Keratinocyte (primary cell): ENCODE measurements at regions not wholly inside any gene's neighbourhood (a gene's known extent, or its start where the extent isn't known, plus 50 kb on each side); places are given as distances from the start of the nearest gene placed in this dataset.

Experiments
- DNase-seq: peaks from one replicate; pipeline ENCODE4 v3.0.0-alpha.2; 2011; ENCODE audit warnings: low read depth, missing footprints, low spot score
- FAIRE-seq: peaks from 2 replicates; lab custom pipeline; 2011; peaks lifted over from hg19 to GRCh38; lab: Jason Lieb, UNC
- H2AFZ ChIP-seq: 2 replicates; pipeline ENCODE4 v1.6.0; 2012; ENCODE audit warnings: low read length, control low read depth, inconsistent platforms; ENCODE audit not compliant: control insufficient read depth
- H3K27ac ChIP-seq: 2 replicates; pipeline ENCODE4 v1.5.1; 2011; ENCODE audit warnings: low read length; ENCODE audit not compliant: control insufficient read depth, insufficient read depth
- H3K27me3 ChIP-seq: 3 replicates; pipeline ENCODE4 v1.6.0; 2011; ENCODE audit warnings: low read length; ENCODE audit not compliant: control insufficient read depth, insufficient read depth; ENCODE audit errors: extremely low read depth
- H3K36me3 ChIP-seq, 2 experiments: 2 replicates in 1 of 2; 3 replicates in 1 of 2; pipeline ENCODE4 v1.5.1; 2011; ENCODE audit warnings: low read length in 2 of 2, mild to moderate bottlenecking in 1 of 2; ENCODE audit not compliant: control insufficient read depth in 2 of 2, insufficient read depth in 2 of 2; ENCODE audit errors: extremely low read depth in 1 of 2
- H3K4me1 ChIP-seq: 3 replicates; pipeline ENCODE4 v1.5.1; 2011; ENCODE audit warnings: low read length; ENCODE audit not compliant: control insufficient read depth, insufficient read depth; ENCODE audit errors: extremely low read depth
- H3K4me2 ChIP-seq: 3 replicates; pipeline ENCODE4 v1.6.0; 2011; ENCODE audit warnings: low read depth, low read length; ENCODE audit not compliant: control insufficient read depth, insufficient read depth; ENCODE audit errors: extremely low read depth
- H3K4me3 ChIP-seq, 3 experiments: fragments of 200-600 bp in 1 of 3; sonication (generic) in 1 of 3; 2 replicates in 2 of 3; 3 replicates in 1 of 3; pipeline ENCODE4 v1.5.1; 2011 to 2016; ENCODE audit warnings: low read length in 3 of 3, mild to moderate bottlenecking in 3 of 3, control low read depth in 2 of 3, inconsistent platforms in 1 of 3, low read depth in 1 of 3, mixed read lengths in 1 of 3, mixed run types in 1 of 3, moderate library complexity in 1 of 3; ENCODE audit not compliant: control insufficient read depth in 2 of 3, insufficient read depth in 2 of 3; ENCODE audit errors: extremely low read depth in 1 of 3
- H3K79me2 ChIP-seq: 2 replicates; pipeline ENCODE4 v1.6.0; 2012; ENCODE audit warnings: low read length; ENCODE audit not compliant: control insufficient read depth, insufficient read depth
- H3K9ac ChIP-seq: 3 replicates; pipeline ENCODE4 v1.6.0; 2011; ENCODE audit warnings: low read length; ENCODE audit not compliant: control insufficient read depth, insufficient read depth; ENCODE audit errors: extremely low read depth
- H3K9me1 ChIP-seq: 3 replicates; pipeline ENCODE4 v1.6.0; 2011; ENCODE audit warnings: low read length; ENCODE audit not compliant: control insufficient read depth, insufficient read depth; ENCODE audit errors: extremely low read depth
- H3K9me3 ChIP-seq: 2 replicates; pipeline ENCODE4 v1.5.1; 2012; ENCODE audit warnings: low read depth, low read length; ENCODE audit not compliant: control insufficient read depth
- H4K20me1 ChIP-seq: 3 replicates; pipeline ENCODE4 v1.6.0; 2011; ENCODE audit warnings: low read length; ENCODE audit not compliant: control insufficient read depth, insufficient read depth; ENCODE audit errors: extremely low read depth
- CTCF ChIP-seq, 3 experiments: IDR thresholded peaks in 1 of 3; conservative IDR thresholded peaks in 1 of 3; optimal IDR thresholded peaks in 1 of 3; 2 replicates in 2 of 3; 3 replicates in 1 of 3; pipeline versions ENCODE3 to v1.5.1; 2011; ENCODE audit warnings: low read length in 3 of 3, mild to moderate bottlenecking in 3 of 3, moderate library complexity in 2 of 3, control low read depth in 1 of 3, inconsistent platforms in 1 of 3; ENCODE audit not compliant: insufficient read depth in 2 of 3; ENCODE audit errors: extremely low read depth in 1 of 3
- EZH2 ChIP-seq: IDR thresholded peaks from one replicate; pipeline ENCODE4 v1.6.1; 2012; ENCODE audit warnings: inconsistent platforms, mild to moderate bottlenecking, low read length, moderate library complexity
- dilution Hi-C: fragments of 300-500 bp; cut with MboI; formaldehyde crosslinking; loops from one replicate; pipeline ENCODE4 v1.7.0; 2020; ENCODE audit warnings: low sequenced_read_pairs; ENCODE audit not compliant: extremely low pct_ligation_motif_present

GRCh38 chr2:72028996-72029395 is 118.7 kb downstream of the CYP26B1 start:
- Histone ChIP-seq H3K79me2 (no peaks in the 10 kb centered on the region), H3K9me1 (no peaks in the 10 kb centered on the region), H3K4me1 (peaks cover 44% of the 10 kb centered on the region), H3K27ac (no peak overlapping the region), H3K9ac (no peak overlapping the region), H3K4me2 (no peak overlapping the region), H3K9me3 (no peaks in the 10 kb centered on the region), H3K27me3 (no peaks in the 10 kb centered on the region), H3K4me3 (no peak overlapping the region), H2AFZ (no peak overlapping the region), H4K20me1 (no peaks in the 10 kb centered on the region), H3K36me3 (no peaks in the 10 kb centered on the region)
- DNase-seq: no peak
- dilution Hi-C loops: no loop called here
- TF ChIP-seq CTCF (optimal IDR thresholded peaks at IDR 0.05 in 1 of 3, IDR thresholded peaks at IDR 0.05 in 1 of 3, conservative IDR thresholded peaks at IDR 0.05 in 1 of 3; ENCODE audit: extremely low read depth in 1 of 3, insufficient read depth in 2 of 3, low read length in 3 of 3): no peak
- TF ChIP-seq EZH2: no peak
- no peak for FAIRE-seq

GRCh38 chr2:72028351-72028995 is 119.2 kb downstream of the CYP26B1 start:
- no peak for TF ChIP-seq CTCF (optimal IDR thresholded peaks at IDR 0.05 in 1 of 3, IDR thresholded peaks at IDR 0.05 in 1 of 3, conservative IDR thresholded peaks at IDR 0.05 in 1 of 3; ENCODE audit: extremely low read depth in 1 of 3, insufficient read depth in 2 of 3, low read length in 3 of 3)
- TF ChIP-seq EZH2: no peak
- no peak for FAIRE-seq
- H3K4me2 ChIP-seq: peak overlapping the region; percentile 20
- H3K27ac ChIP-seq: peak overlapping the region; percentile 52
- H3K9me3 ChIP-seq: no peaks in the 10 kb centered on the region
- H4K20me1 ChIP-seq: no peaks in the 10 kb centered on the region
- H3K27me3 ChIP-seq: no peaks in the 10 kb centered on the region
- no peak overlapping the region for H3K9ac ChIP-seq
- H3K4me3 ChIP-seq: no peak overlapping the region
- peaks cover 41% of the 10 kb centered on the region for H3K4me1 ChIP-seq
- H3K9me1 ChIP-seq: no peaks in the 10 kb centered on the region
- no peaks in the 10 kb centered on the region for H3K79me2 ChIP-seq
- dilution Hi-C loops: no loop called here
- no peak for DNase-seq
- no peaks in the 10 kb centered on the region for H3K36me3 ChIP-seq
- no peak overlapping the region for H2AFZ ChIP-seq
